GM12891 (cell line): ENCODE measurements at regions not wholly inside any gene's neighbourhood (a gene's known extent, or its start where the extent isn't known, plus 50 kb on each side); places are given as distances from the start of the nearest gene placed in this dataset.

Experiments
- PAX5 ChIP-seq: IDR thresholded peaks from 2 replicates; pipeline ENCODE4 v1.6.1; 2011; ENCODE audit warnings: low read length, moderate library complexity, mild to moderate bottlenecking; ENCODE audit not compliant: insufficient read depth, severe bottlenecking
- POLR2A ChIP-seq: IDR thresholded peaks from 2 replicates; pipeline ENCODE4 v1.6.1; 2011; ENCODE audit warnings: low read depth, low read length, control low read depth
- POLR2AphosphoS5 ChIP-seq: IDR thresholded peaks from 2 replicates; pipeline ENCODE4 v1.6.1; 2011; ENCODE audit warnings: low read depth, low read length, control low read depth
- POU2F2 ChIP-seq: IDR thresholded peaks from 2 replicates; pipeline ENCODE4 v1.6.1; 2011; ENCODE audit warnings: low read depth, mild to moderate bottlenecking, control low read depth, low read length, moderate library complexity
- SPI1 ChIP-seq: IDR thresholded peaks from 2 replicates; pipeline ENCODE4 v1.6.1; 2011; ENCODE audit warnings: low read depth, low read length, control low read depth
- TAF1 ChIP-seq: IDR thresholded peaks from 2 replicates; pipeline ENCODE4 v1.6.1; 2011; ENCODE audit warnings: low read depth, low read length, control low read depth

- TF ChIP-seq POLR2A (no peak), POU2F2 (no peak), PAX5 (no peak), TAF1 (no peak), POLR2AphosphoS5 (no peak), SPI1 (no peak)
Observed at GRCh38 chr15:23793191-23793680, 106.1 kb upstream of the NDN start.
